Ureter (tissue), 1 donor: ENCODE measurements at regions not wholly inside any gene's neighbourhood (a gene's known extent, or its start where the extent isn't known, plus 50 kb on each side); places are given as distances from the start of the nearest gene placed in this dataset.
"Not testable (repeated sequence)": the region's sequence is repeated elsewhere in the genome, so short reads cannot be mapped to it uniquely, and the experiment has no call there.

Source experiments
- DNase-seq: peaks from one replicate; pipeline ENCODE4 v3.0.0-alpha.2; 2020; ENCODE audit warnings: low spot score
- donor health status: DM: yes; HTN: yes; CAD: no.

DNA sequence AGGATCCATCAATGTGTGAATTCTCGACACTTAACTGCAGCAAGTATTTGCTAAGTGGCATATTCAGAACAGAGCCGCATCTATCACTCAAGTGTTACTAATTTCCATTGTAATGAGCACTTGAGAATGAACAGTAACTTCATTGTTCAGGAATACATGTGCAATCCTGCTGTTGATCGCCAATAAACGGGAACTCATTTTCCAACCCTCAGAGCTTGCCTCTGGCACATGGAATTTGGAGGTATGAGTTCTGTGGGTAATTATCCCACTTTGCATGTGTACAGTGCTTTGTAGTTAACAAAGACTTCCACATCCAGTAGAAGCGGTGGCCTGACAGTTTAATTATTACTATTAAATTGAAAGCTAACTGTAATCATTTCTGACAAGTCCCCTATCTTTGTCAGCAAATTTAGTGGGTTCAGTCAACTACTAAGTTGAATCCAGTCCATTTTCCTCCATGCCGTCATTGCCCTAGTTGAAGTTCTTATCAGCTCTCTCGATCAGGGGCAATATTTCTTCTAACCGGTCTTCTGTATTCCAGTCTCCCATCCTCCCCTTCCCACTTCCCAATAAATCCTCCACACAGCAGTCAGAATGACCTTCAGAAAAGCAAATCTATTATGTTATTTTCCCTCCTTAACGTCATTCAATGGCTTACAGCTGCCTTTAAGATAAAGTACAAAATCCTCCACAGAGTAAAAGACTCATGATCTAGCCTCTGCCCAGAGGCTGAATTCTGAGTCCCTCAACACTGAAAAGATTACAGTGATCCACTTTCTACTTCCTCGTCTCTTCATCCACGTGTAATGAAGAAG is 62.4 kb upstream of the GBA3 start:
- DNase-seq, result not testable (repeated sequence)

DNA sequence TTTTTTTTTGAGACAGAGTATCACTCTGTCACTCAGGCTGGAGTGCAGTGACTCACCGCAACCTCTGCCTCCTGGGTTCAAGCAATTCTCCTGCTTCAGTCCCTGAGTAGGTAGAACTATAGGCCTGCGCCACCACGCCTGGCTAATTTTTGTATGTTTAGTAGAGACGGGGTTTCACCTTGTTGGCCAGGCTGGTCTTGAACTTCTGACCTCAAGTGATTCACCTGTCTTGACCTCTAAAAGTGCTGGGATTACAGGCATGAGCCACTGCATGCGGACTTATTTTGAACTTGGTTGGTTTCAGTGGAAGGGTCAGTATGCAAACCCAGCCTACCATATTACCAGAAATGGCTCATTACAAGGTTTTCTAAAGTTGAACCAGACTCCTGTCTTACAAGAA is 61.6 kb upstream of the GBA3 start:
- DNase-seq, result not testable (repeated sequence)

DNA sequence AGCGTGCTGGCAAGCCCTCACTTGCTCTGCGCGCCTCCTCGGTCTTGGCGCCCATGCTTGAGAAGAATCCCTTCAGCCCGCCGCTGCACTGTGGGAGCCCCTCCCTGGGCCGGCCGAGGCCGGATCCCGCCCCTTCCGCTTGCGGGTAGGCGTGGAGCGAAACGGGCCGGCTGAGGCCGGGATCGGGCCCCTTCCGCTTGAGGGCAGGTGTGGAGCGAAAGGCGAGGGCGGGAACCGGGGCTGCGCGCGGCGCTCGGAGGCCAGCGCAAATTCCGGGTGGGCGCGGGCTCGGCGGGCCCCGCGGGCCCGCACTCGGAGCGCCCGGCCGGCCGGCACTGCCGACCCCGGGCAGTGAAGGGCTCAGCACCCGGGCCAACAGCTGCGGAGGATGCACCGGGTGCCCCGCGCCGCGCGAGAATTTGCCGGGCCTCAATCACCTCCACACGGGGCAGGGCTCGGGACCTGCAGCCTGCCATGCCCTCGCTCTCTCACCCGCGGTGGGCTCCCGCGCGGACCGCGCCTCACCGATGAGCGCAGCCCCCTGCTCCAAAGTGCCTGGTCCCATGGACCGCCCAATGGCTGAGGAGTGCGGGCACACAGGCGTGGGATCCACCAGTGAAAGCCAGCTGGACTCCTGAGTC is 58.1 kb upstream of the GBA3 start:
- no peak for DNase-seq

DNA sequence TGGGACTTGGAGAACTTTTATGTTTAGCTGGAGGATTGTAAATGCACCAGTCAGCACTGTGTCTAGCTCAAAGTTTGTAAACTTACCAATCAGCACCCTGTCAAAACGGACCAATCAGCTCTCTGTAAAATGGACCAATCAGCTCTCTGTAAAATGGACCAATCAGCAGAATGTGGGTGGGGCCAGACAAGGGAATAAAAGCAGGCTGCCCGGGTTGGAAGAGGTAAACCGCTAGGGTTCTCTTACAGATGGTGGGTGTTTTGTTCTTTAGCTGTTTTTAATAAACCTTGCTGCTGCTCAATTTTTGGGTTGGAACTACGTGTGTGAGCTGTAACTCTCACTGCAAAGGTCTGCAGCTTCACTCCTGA is 57.6 kb upstream of the GBA3 start:
- DNase-seq, result not testable (repeated sequence)

DNA sequence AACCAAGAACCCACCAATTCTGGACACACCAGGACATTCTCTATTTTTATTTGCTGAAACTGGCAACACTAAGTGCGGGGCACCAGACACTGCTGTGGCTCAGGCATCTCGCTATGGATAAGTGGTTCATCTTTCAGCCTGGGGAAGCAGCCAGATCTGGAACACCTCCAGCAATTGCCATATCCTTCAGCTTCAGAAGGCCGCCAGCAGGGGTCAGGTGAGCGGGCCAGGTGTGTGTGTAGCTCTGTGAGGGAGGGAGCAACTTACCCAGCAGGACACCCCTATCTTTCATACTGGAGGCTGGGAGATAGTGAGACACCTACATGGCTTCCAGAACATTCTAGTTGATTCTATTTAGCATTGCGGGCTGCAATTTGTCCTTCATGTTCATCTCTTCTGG is 57.0 kb upstream of the GBA3 start:
- no peak for DNase-seq

DNA sequence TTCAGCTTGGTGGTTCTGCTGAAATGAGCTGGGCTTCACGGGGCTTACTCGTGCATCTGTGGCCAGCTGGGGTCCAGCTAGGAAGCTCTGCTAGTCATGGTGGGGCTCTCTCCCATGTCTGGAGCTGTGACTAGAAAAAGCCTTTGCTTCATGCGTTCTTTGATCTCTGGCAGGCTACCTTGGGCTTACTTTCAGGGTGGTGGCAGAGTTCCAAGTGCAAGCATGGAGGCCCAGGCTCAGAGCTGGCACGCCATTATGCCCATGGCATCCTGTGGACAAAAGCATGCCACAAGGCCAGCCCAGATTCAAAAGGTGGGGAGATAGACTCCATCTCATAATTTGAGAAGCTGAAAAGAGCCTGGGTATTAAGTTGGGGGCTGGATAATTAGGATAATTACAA is 55.4 kb upstream of the GBA3 start:
- no peak for DNase-seq
